SK-N-SH (cell line): ENCODE measurements at regions not wholly inside any gene's neighbourhood (a gene's known extent, or its start where the extent isn't known, plus 50 kb on each side); places are given as distances from the start of the nearest gene placed in this dataset.

Experiments used
- CTCF ChIA-PET: fragments of 300-600, 350-600 bp; formaldehyde crosslinking; extraction: SDS; loops from one replicate; lab custom pipeline; 2021; lab: Yijun Ruan, JAX
- POLR2A ChIA-PET: fragments of 350-600 bp; sonication (Branson Sonifier 250); formaldehyde crosslinking; extraction: SDS; loops from one replicate; lab custom pipeline; 2020; ENCODE audit warnings: antibody characterized with exemption, inconsistent platforms; lab: Yijun Ruan, JAX
- DNase-seq: peaks from one replicate; pipeline ENCODE4 v3.0.0; 2012
- H2AFZ ChIP-seq: fragments of 200-600 bp; sonication (generic); 2 replicates; pipeline ENCODE4 v1.8.1; 2016; ENCODE audit warnings: antibody characterized with exemption, mild to moderate bottlenecking, low read depth
- H3F3A ChIP-seq: fragments of 200-600 bp; sonication (generic); replicated peaks from 2 replicates; pipeline ENCODE3; 2016; ENCODE audit warnings: antibody characterized with exemption, mild to moderate bottlenecking; ENCODE audit not compliant: insufficient read depth
- H3K27ac ChIP-seq, 2 experiments: fragments of 200-500 bp in 1 of 2; fragments of 200-600 bp in 1 of 2; sonication (Bioruptor generic) in 1 of 2; sonication (generic), shearing (Covaris generic) in 1 of 2; 2 replicates each; pipeline versions ENCODE4 v1.5.1 to v1.6.1; 2014 to 2016; ENCODE audit warnings: low read depth in 2 of 2, inconsistent platforms in 1 of 2, low read length in 1 of 2, mild to moderate bottlenecking in 1 of 2, mixed read lengths in 1 of 2
- H3K27me3 ChIP-seq: fragments of 200-600 bp; sonication (generic), shearing (Covaris generic); 2 replicates; pipeline ENCODE4 v1.6.1; 2016; ENCODE audit warnings: mixed run types; ENCODE audit not compliant: insufficient read depth
- H3K36me3 ChIP-seq, 2 experiments: fragments of 200-500 bp in 1 of 2; fragments of 200-600 bp in 1 of 2; sonication (Bioruptor generic) in 1 of 2; sonication (generic) in 1 of 2; replicated peaks in 1 of 2; 2 replicates each; pipeline versions ENCODE3 to v1.5.1; 2014 to 2016; ENCODE audit warnings: low read length in 1 of 2, mild to moderate bottlenecking in 1 of 2; ENCODE audit not compliant: insufficient read depth in 2 of 2, control insufficient read depth in 1 of 2
- H3K4me1 ChIP-seq, 2 experiments: fragments of 200-500 bp in 1 of 2; fragments of 200-600 bp in 1 of 2; sonication (Bioruptor generic) in 1 of 2; sonication (generic), shearing (Covaris generic) in 1 of 2; 2 replicates each; pipeline versions ENCODE4 v1.5.1 to v1.6.1; 2014 to 2016; ENCODE audit warnings: low read depth in 1 of 2, low read length in 1 of 2, mixed run types in 1 of 2; ENCODE audit not compliant: insufficient read depth in 2 of 2, control insufficient read depth in 1 of 2
- H3K4me2 ChIP-seq: fragments of 200-600 bp; sonication (generic), shearing (Covaris generic); 2 replicates; pipeline ENCODE4 v1.6.1; 2017; ENCODE audit warnings: mixed run types
- H3K4me3 ChIP-seq, 2 experiments: fragments of 200-500 bp in 1 of 2; fragments of 200-600 bp in 1 of 2; sonication (Bioruptor generic) in 1 of 2; sonication (generic), shearing (Covaris generic) in 1 of 2; 2 replicates each; pipeline versions ENCODE4 v1.5.1 to v1.8.1; 2014 to 2016; ENCODE audit warnings: low read depth in 2 of 2, inconsistent platforms in 1 of 2, low read length in 1 of 2, mild to moderate bottlenecking in 1 of 2, mixed read lengths in 1 of 2, moderate library complexity in 1 of 2
- H3K79me2 ChIP-seq: fragments of 200-600 bp; sonication (generic); 2 replicates; pipeline ENCODE4 v1.8.1; 2017; ENCODE audit warnings: mild to moderate bottlenecking; ENCODE audit not compliant: insufficient read depth
- H3K9ac ChIP-seq: fragments of 200-600 bp; sonication (generic); 2 replicates; pipeline ENCODE4 v1.6.1; 2017; ENCODE audit warnings: mixed run types
- H3K9me2 ChIP-seq: fragments of 200-600 bp; sonication (generic); 2 replicates; pipeline ENCODE4 v1.6.1; 2017; ENCODE audit warnings: mixed run types
- H3K9me3 ChIP-seq: fragments of 200-600 bp; sonication (generic); 2 replicates; pipeline ENCODE4 v1.6.1; 2017; ENCODE audit warnings: mixed run types, mild to moderate bottlenecking, moderate library complexity
- H4K20me1 ChIP-seq: fragments of 200-600 bp; sonication (generic); 2 replicates; pipeline ENCODE4 v1.6.1; 2017; ENCODE audit warnings: mild to moderate bottlenecking, mixed run types; ENCODE audit not compliant: insufficient read depth
- ELF1 ChIP-seq: IDR thresholded peaks from 2 replicates; pipeline ENCODE4 v1.4.0; 2012
- EP300 ChIP-seq, 2 experiments: IDR thresholded peaks; 2 replicates each; pipeline versions ENCODE4 v1.4.0 to v1.6.1; 2012; ENCODE audit warnings: borderline replicate concordance in 1 of 2, low read depth in 1 of 2, low read length in 1 of 2
- FOSL2 ChIP-seq: IDR thresholded peaks from 2 replicates; pipeline ENCODE4 v1.4.0; 2012; ENCODE audit warnings: low read depth, mild to moderate bottlenecking, moderate library complexity, borderline replicate concordance
- FOXJ3 ChIP-seq: sonication (generic); formaldehyde crosslinking; IDR thresholded peaks from 2 replicates; pipeline ENCODE4 v1.5.1; 2020; ENCODE audit warnings: mild to moderate bottlenecking, missing genetic modification reagents
- FOXM1 ChIP-seq: IDR thresholded peaks from 2 replicates; pipeline ENCODE4 v1.4.0; 2012; ENCODE audit warnings: low read depth, mild to moderate bottlenecking
- GABPA ChIP-seq: IDR thresholded peaks from 2 replicates; pipeline ENCODE4 v1.4.0; 2012; ENCODE audit warnings: low read depth, mild to moderate bottlenecking
- IRF3 ChIP-seq: fragments of 150-350 bp; IDR thresholded peaks from 2 replicates; pipeline ENCODE4 v1.6.1; 2016; ENCODE audit warnings: mild to moderate bottlenecking, low read depth, low read length
- JUND ChIP-seq: IDR thresholded peaks from 2 replicates; pipeline ENCODE4 v1.4.0; 2012
- MAX ChIP-seq: IDR thresholded peaks from 2 replicates; pipeline ENCODE4 v1.4.0; 2012; ENCODE audit warnings: low read depth
- MEF2A ChIP-seq: IDR thresholded peaks from 2 replicates; pipeline ENCODE4 v1.4.0; 2012; ENCODE audit warnings: low read depth, borderline replicate concordance
- PBX3 ChIP-seq: IDR thresholded peaks from 2 replicates; pipeline ENCODE4; 2012
- POLR2AphosphoS5 ChIP-seq: IDR thresholded peaks from 2 replicates; pipeline ENCODE4 v1.6.1; 2012; ENCODE audit warnings: low read depth, low read length
- RCOR1 ChIP-seq: fragments of 150-350 bp; IDR thresholded peaks from 2 replicates; pipeline ENCODE4 v1.6.1; 2017; ENCODE audit warnings: antibody characterized with exemption, low read length
- REST ChIP-seq: IDR thresholded peaks from 2 replicates; pipeline ENCODE4 v1.6.1; 2012; ENCODE audit warnings: mild to moderate bottlenecking, low read depth, low read length, moderate library complexity
- RFX5 ChIP-seq: IDR thresholded peaks from 2 replicates; pipeline ENCODE4 v1.6.1; 2012; ENCODE audit warnings: mild to moderate bottlenecking, improper control_type of control experiment, low read length
- RXRA ChIP-seq: IDR thresholded peaks from 2 replicates; pipeline ENCODE4 v1.4.0; 2012; ENCODE audit warnings: low read depth, mild to moderate bottlenecking, borderline replicate concordance
- SIN3A ChIP-seq: IDR thresholded peaks from 2 replicates; pipeline ENCODE4 v1.6.1; 2012; ENCODE audit warnings: low read depth, mild to moderate bottlenecking, low read length, moderate library complexity, borderline replicate concordance
- TAF1 ChIP-seq: IDR thresholded peaks from 2 replicates; pipeline ENCODE4 v1.6.1; 2012; ENCODE audit warnings: low read depth, mild to moderate bottlenecking, low read length, moderate library complexity, borderline replicate concordance
- TEAD4 ChIP-seq: IDR thresholded peaks from 2 replicates; pipeline ENCODE4 v1.4.0; 2012; ENCODE audit warnings: mild to moderate bottlenecking, borderline replicate concordance; ENCODE audit not compliant: insufficient read depth
- USF1 ChIP-seq: IDR thresholded peaks from 2 replicates; pipeline ENCODE4 v1.4.0; 2012; ENCODE audit warnings: low read depth, borderline replicate concordance
- WGBS: methylation state at CpG from one replicate; pipeline ENCODE4 v1.1.6; 2017; ENCODE audit warnings: low lambda C conversion rate; 5-methylcytosine and 5-hydroxymethylcytosine counted together

- H3K27me3 ChIP-seq: no peaks in the 10 kb centered on the region
- H3F3A ChIP-seq: no peaks in the 10 kb centered on the region
- ChIA-PET POLR2A (no interaction called here), CTCF (no interaction called here)
- no peak overlapping the region for H3K4me2 ChIP-seq
- H3K36me3 ChIP-seq: no peaks in the 10 kb centered on the region
- H3K4me1 ChIP-seq: no peaks in the 10 kb centered on the region
- WGBS: 29% methylated on average over 2 of the region's 2 CpGs
- no peak for TF ChIP-seq PBX3
- no peak for TF ChIP-seq SIN3A
- TF ChIP-seq FOXM1: no peak
- TF ChIP-seq ELF1: no peak
- no peak for TF ChIP-seq RCOR1
- TF ChIP-seq GABPA: no peak
- no peak for TF ChIP-seq FOSL2
- no peak overlapping the region for H3K27ac ChIP-seq
- no peaks in the 10 kb centered on the region for H4K20me1 ChIP-seq
- no peak for DNase-seq
- no peaks in the 10 kb centered on the region for H3K9me3 ChIP-seq
- no peaks in the 10 kb centered on the region for H3K9me2 ChIP-seq
- H3K79me2 ChIP-seq: no peaks in the 10 kb centered on the region
- no peak overlapping the region for H2AFZ ChIP-seq
- H3K9ac ChIP-seq: no peak overlapping the region
- no peak overlapping the region for H3K4me3 ChIP-seq
Measured at GRCh38 chr4:81627590-81627989, 155.9 kb upstream of the RASGEF1B start.

GRCh38 chr4:81626851-81627250 lies 155.1 kb upstream of the RASGEF1B start:
- ChIA-PET CTCF (no interaction called here), POLR2A (no interaction called here)
- Histone ChIP-seq H4K20me1 (no peaks in the 10 kb centered on the region), H2AFZ (no peak overlapping the region), H3K27me3 (no peaks in the 10 kb centered on the region), H3K9me3 (no peaks in the 10 kb centered on the region), H3F3A (no peaks in the 10 kb centered on the region), H3K4me3 (no peak overlapping the region), H3K36me3 (no peaks in the 10 kb centered on the region), H3K9ac (no peak overlapping the region), H3K9me2 (no peaks in the 10 kb centered on the region), H3K4me2 (no peak overlapping the region), H3K27ac (no peak overlapping the region), H3K4me1 (no peaks in the 10 kb centered on the region), H3K79me2 (no peaks in the 10 kb centered on the region)
- WGBS: 2% methylated on average over 5 of the region's 5 CpGs
- TF ChIP-seq RXRA (no peak), PBX3 (no peak), TAF1 (no peak), FOXJ3 (CRISPR knock-in tag) (no peak), IRF3 (no peak), RFX5 (no peak), SIN3A (no peak), MAX (no peak), EP300 (IDR thresholded peaks at IDR 0.05; ENCODE audit: borderline replicate concordance in 1 of 2, low read depth in 1 of 2, low read length in 1 of 2) (no peak), TEAD4 (no peak), RCOR1 (no peak), POLR2AphosphoS5 (no peak), USF1 (no peak), JUND (no peak), MEF2A (no peak), GABPA (no peak), REST (no peak)
- DNase-seq: no peak
